ENCODE measurements at regions not wholly inside any gene's neighbourhood (a gene's known extent, or its start where the extent isn't known, plus 50 kb on each side); places are given as distances from the start of the nearest gene placed in this dataset.
A peak's percentile ranks its signal among the peaks of the same experiment; 100 is the strongest.
"Not testable (repeated sequence)": the region's sequence is repeated elsewhere in the genome, so short reads cannot be mapped to it uniquely, and the experiment has no call there.

GRCh38 chr3:88291486-88291885 is 141.7 kb downstream of the C3orf38 start:
- no peak for DNase-seq (ENCODE audit: low spot score)

DNA sequence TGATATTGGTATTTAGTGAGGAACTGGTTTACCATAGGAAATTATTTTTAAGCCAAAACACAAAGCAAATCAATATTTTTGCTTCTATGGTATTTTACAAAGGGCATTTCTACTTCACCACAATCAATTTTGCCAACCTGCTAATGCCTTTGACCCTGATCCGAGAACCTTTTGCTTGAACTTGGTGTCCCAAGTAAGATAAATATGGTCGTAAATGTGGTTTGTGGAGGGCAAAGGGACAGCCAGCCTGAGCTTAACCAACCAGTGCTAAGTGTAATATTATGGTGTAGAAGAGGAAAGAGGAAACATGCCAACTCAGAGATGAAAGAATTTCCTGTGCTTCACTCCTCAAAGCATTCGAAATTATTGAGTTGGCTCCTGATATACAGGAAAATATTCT is 148.4 kb downstream of the C3orf38 start:
- no peak for DNase-seq (ENCODE audit: low spot score)

DNA sequence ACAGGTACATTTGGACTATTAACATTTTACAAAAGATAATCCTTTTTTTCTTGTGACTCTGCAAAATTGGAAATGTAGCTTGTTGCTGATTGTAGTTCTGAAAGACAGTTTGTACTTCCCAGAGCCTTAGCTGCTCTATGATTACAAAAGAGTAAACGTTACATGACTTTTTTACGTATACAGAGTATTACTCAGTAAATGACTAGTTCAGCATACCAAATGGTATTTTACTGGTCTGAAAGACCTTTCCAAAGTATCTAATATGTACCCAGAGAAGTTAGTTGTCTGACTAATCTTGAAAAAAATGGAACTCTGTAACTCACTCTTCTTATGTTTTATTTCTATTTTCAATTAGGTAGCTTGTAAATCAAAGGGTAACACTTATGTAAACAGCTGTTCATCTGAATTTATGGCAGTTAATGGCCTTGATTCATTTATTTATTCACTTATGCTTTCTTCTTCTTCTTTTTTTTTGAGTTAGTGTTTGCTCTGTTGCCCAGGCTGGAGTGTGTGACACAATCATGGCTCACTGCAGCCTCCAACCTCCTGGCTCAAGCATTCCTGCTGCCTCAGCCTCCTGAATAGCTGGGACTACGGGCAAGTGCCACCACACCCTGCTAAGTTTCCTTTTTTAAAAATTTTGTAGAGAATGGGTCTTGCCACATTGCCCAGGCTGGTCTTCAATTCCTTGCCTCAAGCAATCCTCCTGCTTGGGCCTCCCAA is 151.7 kb downstream of the C3orf38 start:
- DNase-seq (ENCODE audit: low spot score) = no peak

DNA sequence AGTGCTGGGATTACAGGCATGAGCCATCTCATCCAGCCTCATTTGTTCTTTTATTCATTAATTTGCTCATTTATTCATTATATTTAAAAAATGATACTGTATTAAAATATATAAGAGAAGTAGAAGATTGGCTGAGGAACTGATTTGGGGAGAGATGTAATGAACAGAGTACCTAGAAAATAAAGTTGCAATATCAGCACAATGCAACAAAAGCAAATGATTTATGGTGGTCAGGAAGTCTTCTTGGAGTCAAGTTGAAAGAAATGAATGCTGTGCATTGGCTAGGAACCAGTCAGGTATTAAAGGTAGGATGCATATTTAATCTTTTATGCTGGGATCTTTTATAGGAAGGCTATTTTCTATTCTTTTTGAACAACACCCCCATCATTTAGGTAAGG is 152.2 kb downstream of the C3orf38 start:
- DNase-seq (ENCODE audit: low spot score) = no peak

- DNase-seq (ENCODE audit: low spot score) = not testable (repeated sequence)
These were observed 153.7 kb downstream of the C3orf38 start for GRCh38 chr3:88303331-88303904.

DNA sequence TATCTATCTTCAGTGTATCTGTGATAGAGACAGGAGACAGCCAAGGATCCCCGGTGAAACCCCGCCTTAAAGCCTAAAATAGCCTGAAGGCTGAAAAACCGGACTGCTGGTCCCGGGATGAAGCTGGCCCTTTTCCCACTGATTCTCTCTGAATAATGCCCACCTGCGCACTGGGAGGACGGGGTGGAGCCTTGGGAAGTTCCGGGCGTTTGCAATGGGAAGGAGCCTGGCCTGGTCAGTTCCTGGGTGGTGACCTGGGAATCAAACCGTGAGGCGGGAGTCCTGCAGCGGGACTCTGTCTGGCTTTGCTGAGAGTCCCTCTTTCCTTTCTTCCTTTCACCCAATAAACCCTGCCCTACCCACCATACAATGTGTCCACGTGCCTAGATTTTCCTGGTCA is 157.9 kb downstream of the C3orf38 start:
- DNase-seq (ENCODE audit: low spot score) = no peak

GRCh38 chr3:88311826-88312225 is 162.1 kb downstream of the C3orf38 start:
- no peak for DNase-seq (ENCODE audit: low spot score)

DNA sequence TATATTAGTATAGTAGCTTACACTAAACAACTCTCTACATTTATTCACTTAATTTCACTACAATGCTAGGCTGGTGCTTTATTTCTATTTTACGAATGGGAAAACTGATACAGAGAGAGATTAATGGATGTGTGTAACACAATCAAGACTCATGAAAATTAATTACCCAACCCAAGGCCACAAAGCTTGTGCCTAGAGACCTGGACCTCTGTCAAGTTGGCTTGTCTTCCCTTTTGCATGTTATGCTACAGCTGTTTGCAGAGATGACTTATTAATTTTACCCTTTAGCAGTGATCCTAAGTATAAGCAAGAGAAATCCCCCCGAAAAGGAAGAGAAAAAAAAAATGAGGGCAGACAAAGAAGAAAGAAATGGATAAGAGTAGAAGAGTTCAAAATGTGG is 162.5 kb downstream of the C3orf38 start:
- DNase-seq (ENCODE audit: low spot score) = no peak

DNA sequence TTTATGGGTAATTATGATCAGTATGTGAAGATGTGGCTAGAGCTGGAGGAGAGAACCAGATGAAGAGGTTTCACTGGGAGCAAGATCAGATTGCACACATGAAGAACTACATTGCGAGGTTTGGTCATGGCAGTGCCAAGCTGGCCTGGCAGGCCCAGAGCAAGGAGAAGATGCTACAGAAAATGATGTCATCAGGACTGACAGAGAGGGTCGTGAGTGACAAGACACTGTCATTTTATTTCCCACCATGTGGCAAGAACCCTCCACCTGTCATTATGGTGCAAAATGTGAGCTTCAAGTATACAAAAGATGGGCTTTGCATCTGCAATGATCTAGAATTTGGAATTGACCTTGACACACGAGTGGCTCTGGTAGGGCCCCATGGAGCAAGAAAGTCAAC is 168.3 kb downstream of the C3orf38 start:
- DNase-seq (ENCODE audit: low spot score) = no peak

DNA sequence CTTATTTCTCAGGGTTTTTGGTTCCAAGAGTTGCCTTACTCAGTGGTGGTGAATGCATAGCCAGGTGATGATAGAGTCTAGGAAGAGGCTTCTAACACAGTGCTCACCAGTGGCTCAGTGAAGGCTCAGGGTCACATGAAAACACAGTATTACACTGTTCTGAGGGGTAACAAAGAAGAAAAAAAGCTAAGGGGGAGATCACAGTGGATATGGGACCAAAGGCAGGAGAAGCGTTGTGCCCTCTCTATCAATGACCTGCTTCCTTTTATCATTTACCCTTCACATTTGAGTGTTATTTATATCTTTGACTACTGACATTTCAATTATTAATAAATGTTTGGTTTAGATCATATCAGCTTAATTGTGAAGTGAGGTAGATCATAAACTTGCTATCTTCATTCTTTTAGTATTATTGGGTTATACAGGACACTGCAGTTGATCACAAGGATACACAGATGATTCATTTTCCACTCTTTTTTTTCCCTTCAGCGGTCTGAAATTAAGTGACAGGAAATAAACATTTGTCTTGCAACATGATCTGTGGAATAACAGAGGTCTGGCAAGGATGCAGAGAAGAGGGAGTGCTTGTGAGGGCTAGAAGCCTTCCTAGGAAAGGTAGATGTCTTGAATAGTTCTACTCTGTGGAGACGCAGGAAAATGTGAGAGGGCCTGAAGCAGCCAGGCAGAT is 171.7 kb downstream of the C3orf38 start:
- DNase-seq (ENCODE audit: low spot score) = peak; percentile 2

GRCh38 chr3:88324788-88325187 is 175.0 kb downstream of the C3orf38 start:
- no peak for DNase-seq (ENCODE audit: low spot score)

DNA sequence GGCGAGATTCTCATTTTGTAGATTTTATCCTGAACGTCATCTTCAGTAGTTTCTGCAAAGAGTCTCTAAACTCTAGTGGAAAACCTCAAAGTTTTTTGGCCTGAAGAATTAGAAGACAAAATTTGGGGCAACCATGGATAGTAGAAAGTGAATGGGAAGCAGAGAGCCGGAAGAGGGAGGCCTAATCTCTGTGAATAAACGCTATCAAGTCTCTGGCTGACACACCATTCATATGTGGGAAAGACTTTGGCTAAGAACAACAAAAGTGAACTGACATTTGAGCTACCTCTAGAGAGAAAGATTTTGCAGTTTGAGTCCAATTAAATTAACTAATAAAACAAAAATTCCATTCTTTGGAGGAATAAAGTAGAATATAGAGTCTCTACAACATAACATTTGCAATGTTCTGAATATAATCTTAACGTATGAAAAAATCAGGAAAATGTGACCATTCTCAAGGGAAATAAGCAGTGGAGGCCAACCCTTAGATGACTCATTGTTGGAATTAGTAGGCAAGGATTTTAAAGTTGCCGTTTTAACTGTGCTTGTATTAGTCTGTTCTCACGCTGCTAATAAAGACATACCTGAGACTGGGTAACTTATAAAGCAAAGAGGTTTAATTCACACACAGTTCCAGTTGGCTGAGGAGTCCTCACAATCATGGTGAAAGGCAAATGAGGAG is 184.6 kb downstream of the C3orf38 start:
- DNase-seq (ENCODE audit: low spot score) = no peak

GRCh38 chr3:88336894-88337293 is 187.1 kb downstream of the C3orf38 start:
- DNase-seq (ENCODE audit: low spot score) = no peak

- DNase-seq (ENCODE audit: low spot score) = no peak
These were observed 193.5 kb downstream of the C3orf38 start for GRCh38 chr3:88343264-88343663.

DNA sequence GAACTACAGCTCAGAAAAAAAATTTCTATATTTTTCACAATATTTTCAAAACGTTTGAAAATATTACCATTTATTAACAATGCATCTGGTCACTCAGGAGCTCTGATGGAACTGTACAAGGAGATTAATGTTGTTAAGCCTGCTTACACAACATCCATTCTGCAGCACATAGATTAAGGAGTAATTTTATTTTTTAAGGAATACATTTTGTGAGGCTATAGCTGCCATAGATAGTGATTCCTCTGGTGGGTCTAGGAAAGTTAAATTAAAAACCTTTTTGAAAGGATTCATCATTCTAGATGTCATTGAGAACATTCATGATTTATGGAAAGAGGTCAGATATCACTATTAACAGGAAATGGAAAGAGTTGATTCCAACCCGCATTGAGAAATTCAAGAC is 196.9 kb downstream of the C3orf38 start:
- no peak for DNase-seq (ENCODE audit: low spot score)

- no peak for DNase-seq (ENCODE audit: low spot score)
These were observed 212.7 kb downstream of the C3orf38 start for GRCh38 chr3:88362428-88362827.

DNA sequence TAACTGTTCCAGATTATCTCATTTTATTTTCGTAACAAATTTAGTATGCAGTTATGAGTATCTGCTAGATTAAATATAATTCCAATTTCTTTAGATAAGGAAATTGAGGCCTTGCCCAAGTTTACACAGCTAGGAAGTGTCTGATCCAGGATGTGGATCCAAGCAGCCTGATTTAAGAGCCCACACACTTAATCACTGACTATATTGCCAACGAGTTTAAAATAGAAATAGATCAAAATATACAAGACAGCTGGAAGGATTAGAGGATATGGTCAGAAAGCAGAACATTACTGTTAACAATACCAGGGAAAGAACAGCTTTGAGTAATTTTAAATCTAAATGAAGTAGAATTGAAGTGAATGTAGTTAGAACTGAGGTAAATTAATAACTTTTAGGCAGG is 215.2 kb downstream of the C3orf38 start:
- DNase-seq (ENCODE audit: low spot score) = no peak

- no peak for DNase-seq (ENCODE audit: low spot score)
These were observed 219.6 kb downstream of the C3orf38 start for GRCh38 chr3:88369337-88369736.

DNA sequence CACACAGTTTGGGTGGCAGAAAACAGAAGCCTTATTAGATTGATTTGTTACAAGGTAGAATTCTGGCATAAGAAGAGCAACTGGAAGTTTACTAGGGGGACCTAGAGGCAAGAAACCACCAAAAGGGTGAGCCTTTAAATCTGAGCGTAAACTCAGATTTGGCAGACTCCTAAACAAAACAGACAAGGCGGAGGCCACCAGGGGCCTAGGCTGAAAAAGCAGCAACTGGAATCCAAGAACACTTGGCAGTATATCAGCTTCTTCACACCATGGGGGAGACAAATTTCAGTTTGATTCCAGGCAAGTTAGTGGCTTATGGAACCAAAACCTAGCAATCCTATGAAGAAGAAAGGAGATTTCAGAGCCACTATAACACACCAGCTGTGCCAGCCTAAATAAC is 220.0 kb downstream of the C3orf38 start:
- DNase-seq (ENCODE audit: low spot score) = no peak

GRCh38 chr3:88385090-88385489 is 235.3 kb downstream of the C3orf38 start:
- DNase-seq (ENCODE audit: low spot score) = peak; percentile 2

GRCh38 chr3:88398581-88398980 is 248.8 kb downstream of the C3orf38 start:
- DNase-seq (ENCODE audit: low spot score) = no peak

DNA sequence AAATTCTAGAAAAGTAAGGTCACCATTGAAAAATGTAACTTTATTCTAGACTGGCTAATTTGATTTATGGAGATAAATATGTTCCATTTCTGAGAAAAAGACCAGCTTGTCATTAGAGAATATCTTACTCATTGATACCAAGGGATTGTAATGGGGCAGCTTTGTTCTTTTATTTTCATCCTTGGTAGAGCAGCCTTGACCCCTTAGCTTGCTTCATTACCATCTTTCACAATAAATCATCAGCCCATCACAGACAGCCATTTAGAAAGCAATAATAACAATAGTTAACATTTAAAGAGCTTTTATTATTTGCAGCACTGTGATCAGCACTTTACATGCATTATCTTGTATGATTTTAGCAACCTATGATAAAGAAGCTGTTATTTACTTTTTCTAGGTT is 253.6 kb downstream of the C3orf38 start:
- DNase-seq (ENCODE audit: low spot score) = no peak

GRCh38 chr3:88408097-88408496 is 258.3 kb downstream of the C3orf38 start:
- DNase-seq (ENCODE audit: low spot score) = no peak

Measured in H4 (cell line).